Neural cell (in vitro differentiated cells): ENCODE measurements at regions not wholly inside any gene's neighbourhood (a gene's known extent, or its start where the extent isn't known, plus 50 kb on each side); places are given as distances from the start of the nearest gene placed in this dataset.
"Not testable (repeated sequence)": the region's sequence is repeated elsewhere in the genome, so short reads cannot be mapped to it uniquely, and the experiment has no call there.

ENCODE experiments used
- H2AFZ ChIP-seq: fragments of 200-600, 300-800 bp; sonication (generic), shearing (Covaris generic); 2 replicates; pipeline ENCODE4 v1.6.0; 2014; ENCODE audit warnings: low read depth, mild to moderate bottlenecking, antibody characterized with exemption, low read length, moderate library complexity
- H3F3A ChIP-seq: fragments of 200-600 bp; shearing (Covaris generic); 2 replicates; pipeline ENCODE4 v1.6.1; 2016; ENCODE audit warnings: mild to moderate bottlenecking, moderate library complexity, mixed read lengths, antibody characterized with exemption, low read length; ENCODE audit not compliant: insufficient read depth, poor library complexity, severe bottlenecking
- H3K27ac ChIP-seq: fragments of 200-600, 300-800 bp; sonication (generic), shearing (Covaris generic); 2 replicates; pipeline ENCODE4 v1.5.1; 2014; ENCODE audit warnings: mild to moderate bottlenecking, low read length, moderate library complexity
- H3K27me3 ChIP-seq: fragments of 300-800, 200-600 bp; sonication (generic), shearing (Covaris generic); 2 replicates; pipeline ENCODE4 v1.6.0; 2014; ENCODE audit warnings: mild to moderate bottlenecking, low read depth, low read length, moderate library complexity; ENCODE audit not compliant: insufficient read depth
- H3K36me3 ChIP-seq: fragments of 300-800, 200-600 bp; sonication (generic), shearing (Covaris generic); 2 replicates; pipeline ENCODE4 v1.5.1; 2014; ENCODE audit warnings: mild to moderate bottlenecking, antibody characterized with exemption, low read length, moderate library complexity; ENCODE audit not compliant: insufficient read depth
- H3K4me2 ChIP-seq: fragments of 300-800, 200-600 bp; sonication (generic), shearing (Covaris generic); 2 replicates; pipeline ENCODE4 v1.6.0; 2014; ENCODE audit warnings: mild to moderate bottlenecking, low read length
- H3K4me3 ChIP-seq: fragments of 300-800, 200-600 bp; sonication (generic), shearing (Covaris generic); 2 replicates; pipeline ENCODE4 v1.5.1; 2014; ENCODE audit warnings: mild to moderate bottlenecking, low read length, moderate library complexity
- H3K79me2 ChIP-seq: fragments of 200-600 bp; shearing (Covaris generic); replicated peaks from 2 replicates; pipeline ENCODE4 v1.6.0; 2014; ENCODE audit warnings: mild to moderate bottlenecking, low read length, moderate library complexity; ENCODE audit not compliant: insufficient read depth
- H3K9ac ChIP-seq: fragments of 300-800, 200-600 bp; sonication (generic), shearing (Covaris generic); 2 replicates; pipeline ENCODE4 v1.6.1; 2016; ENCODE audit warnings: mild to moderate bottlenecking, low read length, mixed read lengths
- H3K9me2 ChIP-seq: fragments of 200-600 bp; shearing (Covaris generic); 2 replicates; pipeline ENCODE4 v1.6.1; 2016; ENCODE audit warnings: mild to moderate bottlenecking, low read length, mixed read lengths; ENCODE audit not compliant: insufficient read depth
- H3K9me3 ChIP-seq: fragments of 200-600, 300-800 bp; sonication (generic), shearing (Covaris generic); 2 replicates; pipeline ENCODE4 v1.6.1; 2016; ENCODE audit warnings: mild to moderate bottlenecking, mixed run types, low read length, moderate library complexity, mixed read lengths
- H4K20me1 ChIP-seq: fragments of 200-600 bp; shearing (Covaris generic); 2 replicates; pipeline ENCODE4 v1.6.1; 2016; ENCODE audit warnings: mild to moderate bottlenecking, mixed run types; ENCODE audit not compliant: insufficient read depth
- CTCF ChIP-seq: fragments of 450-650 bp; IDR thresholded peaks from 2 replicates; pipeline ENCODE4 v1.5.1; 2014; ENCODE audit warnings: antibody characterized with exemption, mild to moderate bottlenecking, moderate library complexity; ENCODE audit not compliant: poor library complexity, severe bottlenecking
- EP300 ChIP-seq: fragments of 450-650 bp; conservative IDR thresholded peaks from 2 replicates; pipeline ENCODE4 v1.6.1; 2014; ENCODE audit warnings: antibody characterized with exemption, mild to moderate bottlenecking, moderate library complexity; ENCODE audit not compliant: poor library complexity, severe bottlenecking
- EZH2 ChIP-seq: fragments of 200-600, 300-800 bp; shearing (Covaris generic), sonication (generic); IDR thresholded peaks from 2 replicates; pipeline ENCODE4 v1.6.1; 2014; ENCODE audit warnings: antibody characterized with exemption, low read length, borderline replicate concordance, mild to moderate bottlenecking; ENCODE audit not compliant: insufficient read depth, poor library complexity, severe bottlenecking
- MXI1 ChIP-seq: fragments of 450-650 bp; conservative IDR thresholded peaks from 2 replicates; pipeline ENCODE4 v1.6.1; 2014; ENCODE audit warnings: antibody characterized with exemption, mild to moderate bottlenecking; ENCODE audit not compliant: poor library complexity, severe bottlenecking
- POLR2AphosphoS5 ChIP-seq: IDR thresholded peaks from 2 replicates; pipeline ENCODE4 v1.6.1; 2012
- RAD21 ChIP-seq: fragments of 450-650 bp; conservative IDR thresholded peaks from 2 replicates; pipeline ENCODE4 v1.6.1; 2014; ENCODE audit warnings: antibody characterized with exemption, mild to moderate bottlenecking, moderate library complexity
- SMC3 ChIP-seq: fragments of 450-650 bp; conservative IDR thresholded peaks from 2 replicates; pipeline ENCODE4 v1.6.1; 2014; ENCODE audit warnings: antibody characterized with exemption, mild to moderate bottlenecking, moderate library complexity; ENCODE audit not compliant: poor library complexity
- TAF1 ChIP-seq: IDR thresholded peaks from 2 replicates; pipeline ENCODE4 v1.6.1; 2012; ENCODE audit warnings: low read depth
- TF ChIP-seq, protein P1 (sequence below): IDR thresholded peaks from 2 replicates; pipeline ENCODE4 v1.6.1; 2012; ENCODE audit warnings: borderline replicate concordance

- no peaks in the 10 kb centered on the region for H3K36me3 ChIP-seq
- no peak overlapping the region for H3K4me2 ChIP-seq
- TF ChIP-seq EP300 (no peak), SMC3 (no peak), CTCF (no peak), EZH2 (no peak), POLR2AphosphoS5 (no peak), TAF1 (no peak), MXI1 (no peak), RAD21 (no peak)
- TF ChIP-seq, protein P1, sequence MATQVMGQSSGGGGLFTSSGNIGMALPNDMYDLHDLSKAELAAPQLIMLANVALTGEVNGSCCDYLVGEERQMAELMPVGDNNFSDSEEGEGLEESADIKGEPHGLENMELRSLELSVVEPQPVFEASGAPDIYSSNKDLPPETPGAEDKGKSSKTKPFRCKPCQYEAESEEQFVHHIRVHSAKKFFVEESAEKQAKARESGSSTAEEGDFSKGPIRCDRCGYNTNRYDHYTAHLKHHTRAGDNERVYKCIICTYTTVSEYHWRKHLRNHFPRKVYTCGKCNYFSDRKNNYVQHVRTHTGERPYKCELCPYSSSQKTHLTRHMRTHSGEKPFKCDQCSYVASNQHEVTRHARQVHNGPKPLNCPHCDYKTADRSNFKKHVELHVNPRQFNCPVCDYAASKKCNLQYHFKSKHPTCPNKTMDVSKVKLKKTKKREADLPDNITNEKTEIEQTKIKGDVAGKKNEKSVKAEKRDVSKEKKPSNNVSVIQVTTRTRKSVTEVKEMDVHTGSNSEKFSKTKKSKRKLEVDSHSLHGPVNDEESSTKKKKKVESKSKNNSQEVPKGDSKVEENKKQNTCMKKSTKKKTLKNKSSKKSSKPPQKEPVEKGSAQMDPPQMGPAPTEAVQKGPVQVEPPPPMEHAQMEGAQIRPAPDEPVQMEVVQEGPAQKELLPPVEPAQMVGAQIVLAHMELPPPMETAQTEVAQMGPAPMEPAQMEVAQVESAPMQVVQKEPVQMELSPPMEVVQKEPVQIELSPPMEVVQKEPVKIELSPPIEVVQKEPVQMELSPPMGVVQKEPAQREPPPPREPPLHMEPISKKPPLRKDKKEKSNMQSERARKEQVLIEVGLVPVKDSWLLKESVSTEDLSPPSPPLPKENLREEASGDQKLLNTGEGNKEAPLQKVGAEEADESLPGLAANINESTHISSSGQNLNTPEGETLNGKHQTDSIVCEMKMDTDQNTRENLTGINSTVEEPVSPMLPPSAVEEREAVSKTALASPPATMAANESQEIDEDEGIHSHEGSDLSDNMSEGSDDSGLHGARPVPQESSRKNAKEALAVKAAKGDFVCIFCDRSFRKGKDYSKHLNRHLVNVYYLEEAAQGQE, result no peak
Observed at GRCh38 chr21:35437941-35438340, 388.8 kb upstream of the RUNX1 start.

DNA sequence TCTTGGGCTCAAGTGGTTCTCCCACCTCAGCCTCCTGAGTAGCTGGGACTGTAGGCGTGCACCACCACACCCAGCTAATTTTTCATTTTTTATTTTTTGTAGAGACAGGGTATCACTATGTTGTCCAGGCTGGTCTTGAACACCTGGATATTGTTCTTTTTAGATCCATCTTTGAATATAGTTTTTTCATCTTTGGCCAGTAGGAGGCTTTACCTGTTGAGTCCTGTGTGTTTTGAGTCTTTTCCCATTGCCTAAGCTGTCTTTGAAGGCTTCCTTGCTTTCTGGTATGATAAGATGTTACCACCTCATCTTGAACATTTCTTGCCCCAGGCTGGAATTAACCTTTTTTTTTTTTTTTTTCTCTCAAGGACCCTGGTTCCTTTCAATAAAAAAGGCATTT is 387.8 kb upstream of the RUNX1 start:
- H3K9me2 ChIP-seq, result no peaks in the 10 kb centered on the region
- H4K20me1 ChIP-seq, result no peaks in the 10 kb centered on the region
- H3K9ac ChIP-seq, result no peak overlapping the region
- no peaks in the 10 kb centered on the region for H3F3A ChIP-seq
- H3K4me3 ChIP-seq, result no peak overlapping the region
- TF ChIP-seq EZH2 (no peak), TAF1 (no peak), CTCF (no peak), MXI1 (no peak), RAD21 (no peak), POLR2AphosphoS5 (no peak), EP300 (no peak), SMC3 (no peak)
- TF ChIP-seq, protein P1, result no peak
- no peak overlapping the region for H3K27ac ChIP-seq
- no peak overlapping the region for H2AFZ ChIP-seq
- no peaks in the 10 kb centered on the region for H3K36me3 ChIP-seq
- no peak overlapping the region for H3K4me2 ChIP-seq
- no peaks in the 10 kb centered on the region for H3K9me3 ChIP-seq
- H3K27me3 ChIP-seq, result no peaks in the 10 kb centered on the region
- no peaks in the 10 kb centered on the region for H3K79me2 ChIP-seq

More at GRCh38 chr21:35437941-35438340, 388.8 kb upstream of the RUNX1 start:
- no peak overlapping the region for H3K27ac ChIP-seq
- no peaks in the 10 kb centered on the region for H3K9me2 ChIP-seq
- H2AFZ ChIP-seq, result no peak overlapping the region
- no peak overlapping the region for H3K9ac ChIP-seq
- H3K9me3 ChIP-seq, result no peaks in the 10 kb centered on the region
- H4K20me1 ChIP-seq, result no peaks in the 10 kb centered on the region
- H3F3A ChIP-seq, result no peaks in the 10 kb centered on the region
- H3K27me3 ChIP-seq, result no peaks in the 10 kb centered on the region
- H3K79me2 ChIP-seq, result no peaks in the 10 kb centered on the region
- no peak overlapping the region for H3K4me3 ChIP-seq

DNA sequence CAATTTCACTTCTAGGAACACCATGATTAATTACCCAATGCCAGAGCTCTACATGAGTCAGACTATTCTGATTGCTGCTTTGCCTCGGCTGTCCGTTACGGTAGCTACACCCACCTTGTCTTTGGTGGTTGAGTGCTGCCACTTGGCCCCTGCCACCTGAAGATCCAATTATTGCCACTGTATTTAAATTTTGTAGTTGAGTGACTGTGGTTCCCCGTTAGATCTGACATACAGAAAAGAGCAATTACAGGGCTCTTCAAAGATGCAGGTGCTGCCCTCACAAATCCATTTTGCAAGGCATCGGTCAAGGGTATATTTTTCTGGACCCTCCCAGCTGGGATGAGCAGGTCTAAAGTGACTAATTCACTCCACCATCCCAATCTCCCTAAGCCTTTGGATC is 383.5 kb upstream of the RUNX1 start:
- not testable (repeated sequence) for H3K79me2 ChIP-seq, H4K20me1 ChIP-seq, H2AFZ ChIP-seq, H3K27ac ChIP-seq, H3K9me2 ChIP-seq, H3F3A ChIP-seq, H3K27me3 ChIP-seq, H3K4me3 ChIP-seq, H3K9ac ChIP-seq, H3K9me3 ChIP-seq, H3K4me2 ChIP-seq, H3K36me3 ChIP-seq
